SK-MEL-5 (cell line): ENCODE measurements at regions not wholly inside any gene's neighbourhood (a gene's known extent, or its start where the extent isn't known, plus 50 kb on each side); places are given as distances from the start of the nearest gene placed in this dataset.

Experiments used
- DNase-seq: peaks from one replicate; pipeline ENCODE4 v3.0.0-alpha.2; 2016; ENCODE audit warnings: low read depth, low spot score
- in situ Hi-C: cut with HindIII; loops from 2 replicates; pipeline ENCODE4 v1.10.0; 2016; ENCODE audit warnings: low sequenced_read_pairs, high pct_unique_total_duplicates, low pct_unique_long_range_greater_than_20kb

- in situ Hi-C loops = no loop called here
Observed at GRCh38 chr14:51145246-51145645, 50.3 kb upstream of the TRIM9 start.

GRCh38 chr14:51147183-51147582, 52.3 kb upstream of the TRIM9 start:
- in situ Hi-C loops = no loop called here
- DNase-seq = no peak

More at GRCh38 chr14:51145246-51145645, 50.3 kb upstream of the TRIM9 start:
- no peak for DNase-seq

GRCh38 chr14:51155326-51155725, 60.4 kb upstream of the TRIM9 start:
- DNase-seq = no peak
- in situ Hi-C loops = no loop called here

- DNase-seq = peak; percentile 69
- in situ Hi-C loops = no loop called here
Observed at GRCh38 chr14:51157012-51157411, 62.1 kb upstream of the TRIM9 start.

DNA sequence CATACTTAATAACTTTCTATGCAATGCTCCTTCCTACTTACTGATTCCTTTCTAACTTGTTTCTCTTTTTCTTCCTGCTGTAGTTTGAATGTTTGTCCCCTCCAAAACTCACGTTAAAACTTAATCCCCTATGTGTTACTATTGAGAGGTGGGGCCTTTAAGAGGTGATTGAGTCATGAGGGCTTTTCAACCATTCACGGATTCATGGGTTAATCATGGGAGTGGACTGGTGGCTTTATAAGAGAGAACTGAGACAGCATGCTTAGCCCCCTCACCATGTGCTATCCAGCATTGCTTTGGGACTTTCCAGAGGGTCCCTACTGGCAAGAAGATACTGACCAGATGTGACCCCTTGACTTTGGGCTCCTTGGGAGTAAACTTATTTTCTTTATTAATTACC, 66.0 kb upstream of the TRIM9 start:
- DNase-seq = no peak
- in situ Hi-C loops = no loop called here

GRCh38 chr14:51165415-51165814, 70.5 kb upstream of the TRIM9 start:
- in situ Hi-C loops = no loop called here
- no peak for DNase-seq

GRCh38 chr14:51167587-51168214, 72.3 kb upstream of the TMX1 start:
- DNase-seq = peak; percentile 44
- in situ Hi-C loops = no loop called here

DNA sequence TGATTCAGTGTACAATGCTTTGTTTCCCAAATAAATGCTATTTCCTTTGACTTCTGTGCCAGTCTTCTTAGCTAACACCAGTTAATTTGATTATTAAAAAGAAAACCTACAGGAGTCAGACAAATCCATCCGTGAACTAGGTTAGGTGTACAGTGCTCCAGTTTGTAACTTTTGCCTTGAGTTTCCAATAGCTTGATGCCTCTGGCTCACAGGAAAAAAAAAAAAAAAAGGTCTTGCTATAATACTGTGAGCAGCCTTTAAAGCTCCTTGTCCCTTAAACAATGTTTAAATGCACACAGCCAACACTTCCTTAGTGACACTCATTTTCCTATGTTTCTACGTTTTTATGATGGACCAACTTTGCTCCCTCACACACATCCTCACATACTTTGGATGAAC, 71.8 kb upstream of the TMX1 start:
- DNase-seq = no peak
- in situ Hi-C loops = no loop called here

DNA sequence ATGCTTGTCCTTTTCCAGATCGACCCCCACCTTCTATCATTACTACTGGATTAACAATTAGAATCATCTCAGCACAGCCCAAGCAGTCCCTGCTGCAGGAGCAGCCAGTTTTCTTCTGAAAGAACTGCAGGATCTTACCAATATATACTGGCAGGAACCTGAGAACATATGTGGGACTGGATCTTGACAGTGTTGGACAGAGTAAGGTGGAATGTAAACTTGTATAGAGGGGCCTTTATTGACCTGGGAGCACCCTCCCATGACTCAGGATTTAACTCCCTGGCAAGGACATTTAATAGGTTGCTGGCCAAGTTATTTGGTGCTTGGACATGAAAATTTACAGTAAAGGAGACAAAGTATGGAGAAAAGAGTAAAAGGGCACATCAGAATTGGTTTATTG, 66.2 kb upstream of the TMX1 start:
- in situ Hi-C loops = no loop called here
- no peak for DNase-seq

GRCh38 chr14:51176839-51177238, 63.2 kb upstream of the TMX1 start:
- peak; percentile 81 for DNase-seq
- in situ Hi-C loops = no loop called here

DNA sequence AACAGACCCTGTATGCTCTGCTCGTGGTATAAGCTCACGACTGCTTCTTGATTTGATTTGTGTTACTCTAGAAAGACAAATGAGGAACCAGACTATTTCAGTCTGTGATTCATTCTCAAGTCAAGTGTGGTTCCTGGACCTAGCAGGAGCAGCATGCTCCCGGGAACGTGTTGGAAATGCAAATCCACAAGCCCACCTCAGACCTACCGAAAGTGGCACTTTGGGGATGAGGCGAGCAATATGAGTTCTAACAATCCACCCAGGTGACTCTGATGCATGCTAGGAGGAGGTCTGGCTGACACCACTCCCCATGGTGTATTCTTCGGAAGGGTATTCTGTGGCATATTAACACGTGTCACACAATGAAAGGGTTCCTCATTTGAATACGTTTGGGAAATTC, 59.5 kb upstream of the TMX1 start:
- DNase-seq = no peak
- in situ Hi-C loops = no loop called here

DNA sequence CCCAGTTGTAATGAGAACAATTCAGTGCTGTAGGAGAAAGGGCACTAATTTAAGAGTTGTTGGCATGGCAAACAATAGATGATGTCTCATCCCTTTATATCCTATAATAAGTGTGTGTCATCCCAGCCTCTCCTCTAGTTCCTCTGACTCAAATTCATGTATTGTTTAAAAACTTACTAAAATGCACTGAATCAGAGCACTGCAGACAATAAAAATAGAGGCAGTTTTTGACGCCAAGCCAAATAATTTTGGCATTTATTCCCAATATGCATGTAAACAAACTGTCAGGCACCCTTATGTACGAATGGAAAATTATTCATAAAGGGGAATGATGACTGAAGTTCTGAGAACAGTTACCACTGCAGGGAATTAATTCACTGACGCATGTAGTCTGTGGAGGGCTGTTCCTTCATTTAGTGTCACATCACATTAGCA, 57.9 kb upstream of the TMX1 start:
- no peak for DNase-seq

DNA sequence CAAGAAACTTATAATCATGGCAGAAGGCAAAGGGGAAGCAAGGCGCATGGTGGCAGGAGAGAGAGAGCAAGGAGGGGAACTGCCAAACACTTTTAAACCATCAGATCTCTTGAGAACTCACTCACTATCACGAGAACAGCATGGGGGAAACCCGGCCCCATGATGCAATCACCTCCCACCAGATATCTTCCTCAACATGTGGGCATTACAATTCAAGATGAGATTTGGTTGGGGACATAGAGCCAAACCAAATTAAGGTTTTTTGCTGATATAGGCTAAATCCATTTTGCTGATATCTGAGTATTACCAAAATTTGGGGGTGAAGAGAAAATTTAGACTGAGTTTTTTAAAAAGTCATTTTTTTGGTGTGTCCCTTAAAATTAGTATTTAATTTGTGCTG, 54.9 kb upstream of the TMX1 start:
- in situ Hi-C loops = no loop called here
- no peak for DNase-seq

More for the DNA sequence above, 57.9 kb upstream of the TMX1 start:
- in situ Hi-C loops = no loop called here

GRCh38 chr14:51185754-51186153, 54.3 kb upstream of the TMX1 start:
- DNase-seq = no peak
- in situ Hi-C loops = no loop called here

GRCh38 chr14:51188566-51189185, 51.4 kb upstream of the TMX1 start:
- in situ Hi-C loops = no loop called here
- no peak for DNase-seq

- in situ Hi-C loops = no loop called here
- no peak for DNase-seq
Observed at GRCh38 chr14:51189600-51190376, 50.3 kb upstream of the TMX1 start.
